Stomach (tissue), 8 donors: ENCODE measurements at regions not wholly inside any gene's neighbourhood (a gene's known extent, or its start where the extent isn't known, plus 50 kb on each side); places are given as distances from the start of the nearest gene placed in this dataset.

Source experiments
- DNase-seq, 2 donors: peaks; one replicate each; pipeline versions ENCODE4 v3.0.0 to v3.0.0-alpha.2; 2013 to 2019
- H3K27ac ChIP-seq, 5 donors: fragments of 200-600 bp in 4 of 5; sonication (generic) in 4 of 5; one replicate each; pipeline ENCODE4 v1.5.1; 2013 to 2019; ENCODE audit warnings: mild to moderate bottlenecking in 1 of 5, moderate library complexity in 1 of 5
- H3K27me3 ChIP-seq, 3 donors: fragments of 200-600 bp; sonication (generic); one replicate each; pipeline ENCODE4 v1.5.1; 2017 to 2019; ENCODE audit warnings: mixed run types in 1 of 3
- H3K36me3 ChIP-seq, 4 donors: fragments of 200-600 bp; sonication (generic); 1 replicate in 3 of 4; 2 replicates in 1 of 4; pipeline ENCODE4 v1.5.1; 2016 to 2019
- H3K4me1 ChIP-seq, 4 donors: fragments of 200-600 bp; sonication (generic); one replicate each; pipeline ENCODE4 v1.5.1; 2016 to 2019
- H3K4me3 ChIP-seq, 4 donors: fragments of 200-600 bp; sonication (generic) in 3 of 4; one replicate each; pipeline ENCODE4 v1.5.1; 2016 to 2019; ENCODE audit warnings: mild to moderate bottlenecking in 1 of 4
- H3K9me3 ChIP-seq, 4 donors: fragments of 200-600 bp; sonication (generic); one replicate each; pipeline ENCODE4 v1.5.1; 2016 to 2019
- EP300 ChIP-seq: sonication (generic); formaldehyde crosslinking; IDR thresholded peaks from one replicate; pipeline ENCODE4 v1.6.1; 2017; ENCODE audit warnings: antibody characterized with exemption
- POLR2A ChIP-seq, 4 donors: fragments of 450-650 bp; IDR thresholded peaks; one replicate each; pipeline ENCODE4 v1.6.1; 2016; ENCODE audit warnings: antibody characterized with exemption in 4 of 4, control low read depth in 2 of 4, mild to moderate bottlenecking in 1 of 4, moderate library complexity in 1 of 4
- POLR2AphosphoS5 ChIP-seq, 3 donors: sonication (generic); formaldehyde crosslinking; IDR thresholded peaks; one replicate each; pipeline ENCODE4 v1.6.1; 2016; ENCODE audit warnings: antibody characterized with exemption in 3 of 3
- WGBS, 5 donors: extraction: QIAGEN DNeasy Blood & Tissue Kit in 3 of 5; methylation state at CpG; one replicate each; pipeline versions ENCODE4 v1.1.5 to v1.1.7; 2013 to 2018; 5-methylcytosine and 5-hydroxymethylcytosine counted together
- intact Hi-C: fragments of 100-400 bp; cut with DNase I; formaldehyde crosslinking; loops from one replicate; pipeline ENCODE4 v1.15.1; 2023; ENCODE audit warnings: low total_unique reads
- TF ChIP-seq, protein P1 (sequence below), 7 experiments: fragments of 450-650 bp in 4 of 7; fragments of 200-600 bp in 3 of 7; sonication (generic) in 3 of 7; IDR thresholded peaks; one replicate each; pipeline ENCODE4 v1.5.1; 2016 to 2019; ENCODE audit warnings: antibody characterized with exemption in 7 of 7, control low read depth in 2 of 7, mild to moderate bottlenecking in 1 of 7
- donor health status: healthy with polysubstance abuse.
- donor health status: Bipolar disorder and iron deficiency.
- donor health status: healthy.

GRCh38 chr15:25242957-25243799, 195.6 kb downstream of the UBE3A start:
- intact Hi-C loops: no loop called here
- H3K27me3 ChIP-seq: no peaks in the 10 kb centered on the region
- peaks cover 5 to 97% (median 72%) of the 10 kb centered on the region in 4 donors for H3K9me3 ChIP-seq
- peaks cover 0 to 6% (median 0%) of the 10 kb centered on the region in 4 donors for H3K36me3 ChIP-seq
- H3K4me3 ChIP-seq: no peak overlapping the region
- peak in 1 of 2 donors; percentile 17 for DNase-seq
- no peak overlapping the region for H3K27ac ChIP-seq
- no peaks in the 10 kb centered on the region for H3K4me1 ChIP-seq
- WGBS, 5 donors: 81 to 90% (median 83%) methylated on average over 13 to 15 of the region's 15 CpGs
- no peak for TF ChIP-seq POLR2AphosphoS5 (IDR thresholded peaks at IDR 0.05)

DNA sequence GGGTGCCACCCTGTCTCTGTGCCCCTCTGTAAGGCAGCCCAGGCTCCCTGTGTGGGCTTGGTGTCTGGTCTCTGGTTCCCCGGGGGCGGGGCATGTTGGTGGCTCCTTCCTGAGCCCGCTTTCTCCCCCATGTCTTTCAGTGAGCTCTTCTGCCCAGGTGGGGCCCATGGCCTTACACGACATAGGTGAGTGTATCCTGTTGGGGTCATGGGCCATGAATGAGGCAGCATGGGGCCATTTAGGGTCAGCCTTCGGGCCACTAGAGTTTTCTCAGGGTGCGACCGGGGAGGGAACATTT, 195.1 kb downstream of the UBE3A start:
- Histone ChIP-seq H3K9me3 (peaks cover 5 to 97% (median 74%) of the 10 kb centered on the region in 4 donors), H3K36me3 (peaks cover 0 to 6% (median 0%) of the 10 kb centered on the region in 4 donors), H3K4me3 (no peak overlapping the region), H3K27ac (no peak overlapping the region), H3K27me3 (no peaks in the 10 kb centered on the region), H3K4me1 (no peaks in the 10 kb centered on the region)
- TF ChIP-seq EP300 (no peak), POLR2AphosphoS5 (IDR thresholded peaks at IDR 0.05) (no peak), POLR2A (IDR thresholded peaks at IDR 0.05) (no peak)
- TF ChIP-seq, protein P1, sequence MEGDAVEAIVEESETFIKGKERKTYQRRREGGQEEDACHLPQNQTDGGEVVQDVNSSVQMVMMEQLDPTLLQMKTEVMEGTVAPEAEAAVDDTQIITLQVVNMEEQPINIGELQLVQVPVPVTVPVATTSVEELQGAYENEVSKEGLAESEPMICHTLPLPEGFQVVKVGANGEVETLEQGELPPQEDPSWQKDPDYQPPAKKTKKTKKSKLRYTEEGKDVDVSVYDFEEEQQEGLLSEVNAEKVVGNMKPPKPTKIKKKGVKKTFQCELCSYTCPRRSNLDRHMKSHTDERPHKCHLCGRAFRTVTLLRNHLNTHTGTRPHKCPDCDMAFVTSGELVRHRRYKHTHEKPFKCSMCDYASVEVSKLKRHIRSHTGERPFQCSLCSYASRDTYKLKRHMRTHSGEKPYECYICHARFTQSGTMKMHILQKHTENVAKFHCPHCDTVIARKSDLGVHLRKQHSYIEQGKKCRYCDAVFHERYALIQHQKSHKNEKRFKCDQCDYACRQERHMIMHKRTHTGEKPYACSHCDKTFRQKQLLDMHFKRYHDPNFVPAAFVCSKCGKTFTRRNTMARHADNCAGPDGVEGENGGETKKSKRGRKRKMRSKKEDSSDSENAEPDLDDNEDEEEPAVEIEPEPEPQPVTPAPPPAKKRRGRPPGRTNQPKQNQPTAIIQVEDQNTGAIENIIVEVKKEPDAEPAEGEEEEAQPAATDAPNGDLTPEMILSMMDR (IDR thresholded peaks at IDR 0.05): no peak
- DNase-seq: no peak
- intact Hi-C loops: no loop called here
- WGBS, 5 donors: 86 to 100% (median 90%) methylated on average over 3 to 7 of the region's 7 CpGs

DNA sequence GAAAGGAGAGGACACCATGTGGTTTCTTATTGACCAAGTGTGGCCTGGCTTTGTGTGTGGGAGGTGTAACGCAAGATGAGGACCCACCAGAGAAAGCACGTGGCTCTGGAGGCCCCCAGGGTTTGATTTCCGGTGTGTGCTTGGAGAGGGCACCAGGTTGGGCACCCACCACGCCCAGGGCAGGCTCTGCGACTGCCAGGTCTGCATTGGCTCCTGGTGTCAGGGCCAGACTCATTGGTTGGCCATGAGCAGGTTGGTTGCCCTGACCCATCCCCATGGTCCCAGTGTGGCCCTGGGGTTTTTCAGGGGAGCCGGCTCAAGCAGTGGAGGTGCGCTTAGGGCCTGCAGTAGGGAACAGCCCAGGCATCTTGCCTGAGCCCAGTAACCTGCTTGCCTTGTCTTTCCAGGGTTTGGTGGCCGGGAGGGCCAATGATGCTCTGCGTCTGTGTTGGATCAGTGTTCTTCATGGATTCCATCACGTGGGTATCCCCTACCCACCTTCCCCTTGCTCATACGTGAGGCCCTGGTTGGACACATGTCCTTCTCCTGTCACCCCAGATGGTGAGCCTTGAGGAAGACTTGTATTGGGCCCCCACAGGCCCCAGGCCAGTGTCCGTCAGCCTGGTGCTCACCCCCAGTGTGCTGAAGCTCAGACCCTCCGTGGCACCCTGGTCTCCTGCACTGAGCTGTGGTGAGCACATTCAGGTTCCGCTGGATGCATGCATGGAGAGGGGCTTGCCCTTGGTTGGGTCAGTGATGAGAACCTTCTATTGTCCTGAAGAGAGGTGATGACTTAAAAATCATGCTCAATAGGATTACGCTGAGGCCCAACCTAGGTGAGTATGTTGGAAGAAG, 193.9 kb downstream of the UBE3A start:
- no peaks in the 10 kb centered on the region for H3K27me3 ChIP-seq
- intact Hi-C loops: no loop called here
- peak in 1 of 2 donors; percentile 19 for DNase-seq
- H3K27ac ChIP-seq: no peak overlapping the region
- no peaks in the 10 kb centered on the region for H3K4me1 ChIP-seq
- 81 to 92% (median 86%) methylated on average over 8 to 15 of the region's 15 CpGs for WGBS, 5 donors
- no peak overlapping the region for H3K4me3 ChIP-seq
- peaks cover 5 to 98% (median 74%) of the 10 kb centered on the region in 4 donors for H3K9me3 ChIP-seq
- peaks cover 0 to 6% (median 0%) of the 10 kb centered on the region in 4 donors for H3K36me3 ChIP-seq
- TF ChIP-seq EP300 (no peak), POLR2AphosphoS5 (IDR thresholded peaks at IDR 0.05) (no peak), POLR2A (IDR thresholded peaks at IDR 0.05) (no peak)
- TF ChIP-seq, protein P1 (IDR thresholded peaks at IDR 0.05): no peak

DNA sequence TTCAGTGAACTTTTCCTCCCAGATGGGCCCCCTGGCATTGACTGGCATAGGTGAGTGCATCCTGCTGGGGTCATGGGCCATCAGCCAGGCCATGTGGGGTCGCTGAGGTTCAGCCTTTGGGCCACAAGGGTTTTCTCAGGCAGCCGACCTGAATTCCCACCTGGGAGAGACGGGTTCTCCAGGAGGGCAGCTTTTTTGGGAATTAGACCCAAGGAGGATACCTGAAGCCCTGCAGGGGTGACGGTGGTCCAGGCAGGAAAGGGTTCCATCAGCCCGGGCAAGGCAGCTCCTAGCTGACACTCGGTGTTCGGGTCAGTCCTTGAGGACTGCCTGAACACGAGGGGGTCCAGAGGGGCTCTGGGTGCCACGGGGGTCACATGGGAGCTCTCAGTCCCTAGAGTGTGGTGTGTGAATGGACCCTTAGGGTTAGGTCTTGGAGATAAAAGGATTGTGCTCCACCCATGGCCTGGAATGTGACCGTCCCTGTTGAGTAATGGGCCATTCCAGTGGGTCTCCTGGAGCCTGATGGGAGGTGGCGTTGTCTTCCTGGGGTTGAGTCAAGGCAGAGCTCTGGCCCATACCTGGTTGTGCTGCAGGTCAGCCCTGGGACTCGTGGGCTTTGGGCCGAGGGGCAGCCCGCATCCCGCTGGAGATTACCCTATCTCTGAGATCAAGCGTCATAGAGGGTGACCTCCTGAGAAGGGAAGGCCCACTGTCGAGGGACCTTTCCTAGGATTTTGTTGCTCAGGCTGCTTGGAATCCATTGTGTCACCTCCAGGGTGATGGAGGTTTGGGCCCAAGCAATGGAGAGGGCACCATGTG, 192.8 kb downstream of the UBE3A start:
- Histone ChIP-seq H3K36me3 (peaks cover 0 to 6% (median 0%) of the 10 kb centered on the region in 4 donors), H3K27me3 (no peaks in the 10 kb centered on the region), H3K4me1 (no peaks in the 10 kb centered on the region), H3K27ac (no peak overlapping the region), H3K9me3 (peaks cover 5 to 98% (median 79%) of the 10 kb centered on the region in 4 donors), H3K4me3 (no peak overlapping the region)
- WGBS, 5 donors: 85 to 90% (median 86%) methylated on average over 10 to 17 of the region's 17 CpGs
- intact Hi-C loops: no loop called here
- DNase-seq: no peak
- TF ChIP-seq POLR2A (IDR thresholded peaks at IDR 0.05) (no peak), EP300 (no peak), POLR2AphosphoS5 (IDR thresholded peaks at IDR 0.05) (no peak)
- TF ChIP-seq, protein P1 (IDR thresholded peaks at IDR 0.05): no peak
